ENCODE measurements at regions not wholly inside any gene's neighbourhood (a gene's known extent, or its start where the extent isn't known, plus 50 kb on each side); places are given as distances from the start of the nearest gene placed in this dataset.

DNA sequence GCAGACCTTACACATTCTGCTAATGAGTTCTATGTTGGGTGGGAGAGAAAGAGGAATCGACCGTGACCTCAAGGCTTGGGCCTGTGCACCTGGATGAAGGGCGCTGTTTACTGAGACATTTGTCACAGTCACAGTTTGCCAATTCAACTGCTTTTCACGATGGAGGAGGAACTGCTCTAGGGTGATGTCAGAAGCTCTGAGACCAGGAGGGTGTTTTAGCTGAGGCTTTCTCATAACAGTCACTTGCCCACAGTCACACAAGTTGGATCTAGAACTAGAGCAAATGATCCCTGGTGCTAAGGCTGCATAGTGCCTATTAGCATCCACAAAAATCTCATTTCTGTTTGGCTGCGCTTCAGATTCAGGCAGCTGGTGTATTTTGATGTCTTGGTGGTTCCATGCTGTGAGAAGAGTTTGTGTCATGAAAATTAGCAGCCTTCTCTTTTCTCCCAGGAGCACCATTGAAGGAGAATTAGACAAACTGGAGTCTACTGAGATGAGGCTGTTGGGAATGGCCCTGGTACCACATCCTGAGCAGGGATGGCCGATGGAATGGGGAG lies 83.3 kb upstream of the TGM3 start:
- Histone ChIP-seq H3K4me3 (ENCODE audit: control insufficient read depth in 2 of 3, extremely low read depth in 1 of 3, insufficient read depth in 2 of 3, low read depth in 1 of 3, low read length in 3 of 3) (no peak overlapping the region), H3K27me3 (ENCODE audit: control insufficient read depth, extremely low read depth, insufficient read depth, low read length) (no peaks in the 10 kb centered on the region), H3K4me2 (ENCODE audit: control insufficient read depth, extremely low read depth, insufficient read depth, low read depth, low read length) (no peak overlapping the region), H3K9me1 (ENCODE audit: control insufficient read depth, extremely low read depth, insufficient read depth, low read length) (no peaks in the 10 kb centered on the region), H3K36me3 (ENCODE audit: control insufficient read depth in 2 of 2, extremely low read depth in 1 of 2, insufficient read depth in 2 of 2, low read length in 2 of 2) (no peaks in the 10 kb centered on the region), H3K9ac (ENCODE audit: control insufficient read depth, extremely low read depth, insufficient read depth, low read length) (no peak overlapping the region), H2AFZ (ENCODE audit: control insufficient read depth, low read length) (no peak overlapping the region), H4K20me1 (ENCODE audit: control insufficient read depth, extremely low read depth, insufficient read depth, low read length) (no peaks in the 10 kb centered on the region), H3K9me3 (ENCODE audit: control insufficient read depth, low read depth, low read length) (no peaks in the 10 kb centered on the region), H3K27ac (ENCODE audit: control insufficient read depth, insufficient read depth, low read length) (no peak overlapping the region), H3K4me1 (ENCODE audit: control insufficient read depth, extremely low read depth, insufficient read depth, low read length) (peaks cover 6% of the 10 kb centered on the region), H3K79me2 (ENCODE audit: control insufficient read depth, insufficient read depth, low read length) (no peaks in the 10 kb centered on the region)
- TF ChIP-seq, protein P1, sequence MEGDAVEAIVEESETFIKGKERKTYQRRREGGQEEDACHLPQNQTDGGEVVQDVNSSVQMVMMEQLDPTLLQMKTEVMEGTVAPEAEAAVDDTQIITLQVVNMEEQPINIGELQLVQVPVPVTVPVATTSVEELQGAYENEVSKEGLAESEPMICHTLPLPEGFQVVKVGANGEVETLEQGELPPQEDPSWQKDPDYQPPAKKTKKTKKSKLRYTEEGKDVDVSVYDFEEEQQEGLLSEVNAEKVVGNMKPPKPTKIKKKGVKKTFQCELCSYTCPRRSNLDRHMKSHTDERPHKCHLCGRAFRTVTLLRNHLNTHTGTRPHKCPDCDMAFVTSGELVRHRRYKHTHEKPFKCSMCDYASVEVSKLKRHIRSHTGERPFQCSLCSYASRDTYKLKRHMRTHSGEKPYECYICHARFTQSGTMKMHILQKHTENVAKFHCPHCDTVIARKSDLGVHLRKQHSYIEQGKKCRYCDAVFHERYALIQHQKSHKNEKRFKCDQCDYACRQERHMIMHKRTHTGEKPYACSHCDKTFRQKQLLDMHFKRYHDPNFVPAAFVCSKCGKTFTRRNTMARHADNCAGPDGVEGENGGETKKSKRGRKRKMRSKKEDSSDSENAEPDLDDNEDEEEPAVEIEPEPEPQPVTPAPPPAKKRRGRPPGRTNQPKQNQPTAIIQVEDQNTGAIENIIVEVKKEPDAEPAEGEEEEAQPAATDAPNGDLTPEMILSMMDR (optimal IDR thresholded peaks at IDR 0.05 in 1 of 3, IDR thresholded peaks at IDR 0.05 in 1 of 3, conservative IDR thresholded peaks at IDR 0.05 in 1 of 3; ENCODE audit: extremely low read depth in 1 of 3, insufficient read depth in 2 of 3, low read length in 3 of 3): no peak
- TF ChIP-seq EZH2 (IDR thresholded peaks at IDR 0.05; ENCODE audit: low read length): no peak
- DNase-seq (ENCODE audit: low read depth, low spot score): no peak
- dilution Hi-C loops (cut with MboI; ENCODE audit: extremely low pct_ligation_motif_present, low sequenced_read_pairs): no loop called here
- no peak for FAIRE-seq

GRCh38 chr20:2213401-2213800 lies 82.4 kb upstream of the TGM3 start:
- dilution Hi-C loops (cut with MboI; ENCODE audit: extremely low pct_ligation_motif_present, low sequenced_read_pairs): no loop called here
- TF ChIP-seq EZH2 (IDR thresholded peaks at IDR 0.05; ENCODE audit: low read length): no peak
- TF ChIP-seq, protein P1 (optimal IDR thresholded peaks at IDR 0.05 in 1 of 3, IDR thresholded peaks at IDR 0.05 in 1 of 3, conservative IDR thresholded peaks at IDR 0.05 in 1 of 3; ENCODE audit: extremely low read depth in 1 of 3, insufficient read depth in 2 of 3, low read length in 3 of 3): no peak
- Histone ChIP-seq H3K27ac (ENCODE audit: control insufficient read depth, insufficient read depth, low read length) (no peak overlapping the region), H3K79me2 (ENCODE audit: control insufficient read depth, insufficient read depth, low read length) (no peaks in the 10 kb centered on the region), H3K9me3 (ENCODE audit: control insufficient read depth, low read depth, low read length) (no peaks in the 10 kb centered on the region), H3K27me3 (ENCODE audit: control insufficient read depth, extremely low read depth, insufficient read depth, low read length) (no peaks in the 10 kb centered on the region), H3K36me3 (ENCODE audit: control insufficient read depth in 2 of 2, extremely low read depth in 1 of 2, insufficient read depth in 2 of 2, low read length in 2 of 2) (no peaks in the 10 kb centered on the region), H3K4me3 (ENCODE audit: control insufficient read depth in 2 of 3, extremely low read depth in 1 of 3, insufficient read depth in 2 of 3, low read depth in 1 of 3, low read length in 3 of 3) (no peak overlapping the region), H3K4me2 (ENCODE audit: control insufficient read depth, extremely low read depth, insufficient read depth, low read depth, low read length) (no peak overlapping the region), H4K20me1 (ENCODE audit: control insufficient read depth, extremely low read depth, insufficient read depth, low read length) (no peaks in the 10 kb centered on the region), H3K9ac (ENCODE audit: control insufficient read depth, extremely low read depth, insufficient read depth, low read length) (no peak overlapping the region), H3K9me1 (ENCODE audit: control insufficient read depth, extremely low read depth, insufficient read depth, low read length) (no peaks in the 10 kb centered on the region), H3K4me1 (ENCODE audit: control insufficient read depth, extremely low read depth, insufficient read depth, low read length) (peaks cover 3% of the 10 kb centered on the region), H2AFZ (ENCODE audit: control insufficient read depth, low read length) (no peak overlapping the region)
- no peak for FAIRE-seq
- DNase-seq (ENCODE audit: low read depth, low spot score): no peak

Data from keratinocyte (primary cell).